ENCODE measurements at regions not wholly inside any gene's neighbourhood (a gene's known extent, or its start where the extent isn't known, plus 50 kb on each side); places are given as distances from the start of the nearest gene placed in this dataset.

GRCh38 chr6:1558388-1558787 is 51.3 kb upstream of the FOXC1 start:
- TF ChIP-seq ZNF274 (IDR thresholded peaks at IDR 0.05; ENCODE audit: low read depth, low read length) (no peak), YY1 (IDR thresholded peaks at IDR 0.05; ENCODE audit: insufficient read depth, insufficient read length) (no peak), SUZ12 (IDR thresholded peaks at IDR 0.05; ENCODE audit: extremely low read depth, insufficient read depth, insufficient read length) (no peak)
